ENCODE measurements at regions not wholly inside any gene's neighbourhood (a gene's known extent, or its start where the extent isn't known, plus 50 kb on each side); places are given as distances from the start of the nearest gene placed in this dataset.

DNA sequence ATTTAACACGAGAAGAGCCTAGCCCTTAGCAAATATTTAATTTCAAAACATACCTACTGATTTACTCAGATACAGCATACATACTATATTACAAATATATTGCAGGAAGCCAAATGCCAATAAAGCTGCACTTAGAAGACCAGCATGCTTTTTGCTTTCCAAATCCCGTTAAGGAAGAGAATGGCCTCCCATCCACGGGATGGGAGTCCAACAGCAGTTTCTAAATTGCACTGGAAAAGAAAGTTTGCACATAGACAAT, 156.3 kb upstream of the FOXN3 start:
- H3K4me1 Mint-ChIP-seq, result peaks cover 32% of the 10 kb centered on the region
- TF ChIP-seq EZH2 (IDR thresholded peaks at IDR 0.05; ENCODE audit: borderline replicate concordance, insufficient read depth, low read depth, low read length, poor library complexity, severe bottlenecking) (no peak), CTCF (IDR thresholded peaks at IDR 0.05) (no peak)
- intact Hi-C loops (cut with micrococcal nuclease), result no loop called here
- Histone ChIP-seq H4K20me1 (ENCODE audit: control insufficient read depth, insufficient read depth, low read length, poor library complexity, severe bottlenecking) (peaks cover 32% of the 10 kb centered on the region), H3K4me2 (replicated peaks; ENCODE audit: low read depth, low read length, poor library complexity, severe bottlenecking) (no peak overlapping the region), H3K36me3 (replicated peaks in 1 of 2; ENCODE audit: control extremely low read depth in 1 of 2, control insufficient read depth in 1 of 2, extremely low read depth in 1 of 2, insufficient read depth in 2 of 2, low read length in 1 of 2) (peaks cover 0 to 4% of the 10 kb centered on the region in 2 experiments), H2AFZ (ENCODE audit: insufficient read depth, low read depth, low read length, poor library complexity, severe bottlenecking) (no peak overlapping the region), H3K79me2 (ENCODE audit: control insufficient read depth, insufficient read depth, low read length) (peaks cover 91% of the 10 kb centered on the region), H3K9me3 (ENCODE audit: control extremely low read depth in 1 of 3, control insufficient read depth in 2 of 3, insufficient read depth in 1 of 3, low read length in 2 of 3) (no peaks in the 10 kb centered on the region), H3K27me3 (replicated peaks in 1 of 4; ENCODE audit: control extremely low read depth in 1 of 4, control insufficient read depth in 3 of 4, insufficient read depth in 4 of 4, low read length in 3 of 4) (no peaks in the 10 kb centered on the region), H3K4me1 (ENCODE audit: control insufficient read depth in 2 of 2, insufficient read depth in 2 of 2, low read length in 2 of 2) (peaks cover 9 to 12% of the 10 kb centered on the region in 2 donors), H3K4me3 (ENCODE audit: control extremely low read depth in 1 of 5, extremely low read depth in 1 of 5, insufficient read depth in 1 of 5, low read depth in 2 of 5, low read length in 4 of 5) (no peak overlapping the region), H3K27ac (ENCODE audit: low read length in 2 of 2) (no peak overlapping the region), H3K9ac (ENCODE audit: low read length) (no peak overlapping the region)
- no peak overlapping the region for H3K27ac Mint-ChIP-seq
- no peaks in the 10 kb centered on the region for H3K27me3 Mint-ChIP-seq
- ATAC-seq (ENCODE audit: low read depth) (no peak), DNase-seq (no peak)
- CTCF ChIA-PET, result no interaction called here
- H3K9me3 Mint-ChIP-seq (ENCODE audit: insufficient read depth), result no peaks in the 10 kb centered on the region
- 84% methylated on average over 2 of the region's 3 CpGs for WGBS (ENCODE audit: insufficient coverage)
- H3K4me3 Mint-ChIP-seq, result no peak overlapping the region
- POLR2A ChIA-PET, result no interaction called here

DNA sequence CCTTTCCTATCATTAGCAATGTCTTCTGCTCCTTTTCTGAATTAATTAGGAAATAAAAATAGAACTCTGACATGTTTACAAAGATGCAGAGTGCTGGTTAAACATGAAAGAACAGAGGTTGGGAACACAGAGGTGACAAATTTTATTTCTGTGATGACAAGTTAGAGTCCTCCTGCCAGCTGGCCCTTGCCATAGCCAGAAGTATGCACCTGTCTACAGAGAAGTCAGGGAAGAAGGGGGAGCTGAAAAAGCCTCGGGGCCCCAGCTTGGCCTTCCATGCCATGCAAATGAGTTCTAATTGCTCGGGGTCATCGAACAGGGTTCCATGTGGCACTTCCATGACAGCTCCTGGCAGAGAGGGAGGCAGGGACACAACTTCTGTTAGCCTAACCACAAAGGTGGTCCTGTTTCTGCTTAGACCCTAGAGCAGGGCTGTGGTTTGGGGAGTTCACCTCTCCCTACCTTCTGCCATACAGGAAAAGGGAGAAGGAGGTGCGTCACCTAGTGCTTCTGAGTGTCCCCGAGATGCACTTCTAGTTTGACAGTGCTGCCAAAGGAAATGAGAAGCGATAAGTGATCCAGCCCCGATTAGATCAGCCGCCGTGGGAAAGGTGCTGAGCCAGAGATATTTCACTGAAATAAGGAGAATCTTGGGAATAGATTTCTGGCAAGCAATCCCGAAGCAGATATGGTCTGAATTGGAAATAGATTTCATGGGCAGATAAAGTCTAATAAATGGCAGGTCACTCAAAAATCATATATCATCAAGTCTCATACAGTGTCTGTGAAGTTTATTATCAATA, 155.8 kb upstream of the FOXN3 start:
- WGBS (ENCODE audit: insufficient coverage), result 86% methylated on average over 8 of the region's 10 CpGs
- TF ChIP-seq CTCF (IDR thresholded peaks at IDR 0.05) (no peak), EZH2 (IDR thresholded peaks at IDR 0.05; ENCODE audit: borderline replicate concordance, insufficient read depth, low read depth, low read length, poor library complexity, severe bottlenecking) (no peak)
- H3K4me1 Mint-ChIP-seq, result peaks cover 37% of the 10 kb centered on the region

More for the DNA sequence above, 155.8 kb upstream of the FOXN3 start:
- ChIA-PET POLR2A (no interaction called here), CTCF (no interaction called here)
- no peaks in the 10 kb centered on the region for H3K9me3 Mint-ChIP-seq (ENCODE audit: insufficient read depth)
- DNase-seq (no peak), ATAC-seq (ENCODE audit: low read depth) (no peak)
- H3K27ac Mint-ChIP-seq, result no peak overlapping the region
- H3K4me3 Mint-ChIP-seq, result no peak overlapping the region
- no peak overlapping the region for H3K4me2 ChIP-seq (replicated peaks; ENCODE audit: low read depth, low read length, poor library complexity, severe bottlenecking)
- H3K4me1 ChIP-seq (ENCODE audit: control insufficient read depth in 2 of 2, insufficient read depth in 2 of 2, low read length in 2 of 2), result peaks cover 9 to 12% of the 10 kb centered on the region in 2 donors
- peaks cover 92% of the 10 kb centered on the region for H3K79me2 ChIP-seq (ENCODE audit: control insufficient read depth, insufficient read depth, low read length)
- no peak overlapping the region for H3K27ac ChIP-seq (ENCODE audit: low read length in 2 of 2)
- H3K36me3 ChIP-seq (replicated peaks in 1 of 2; ENCODE audit: control extremely low read depth in 1 of 2, control insufficient read depth in 1 of 2, extremely low read depth in 1 of 2, insufficient read depth in 2 of 2, low read length in 1 of 2), result peaks cover 0 to 4% of the 10 kb centered on the region in 2 experiments
- H3K9me3 ChIP-seq (ENCODE audit: control extremely low read depth in 1 of 3, control insufficient read depth in 2 of 3, insufficient read depth in 1 of 3, low read length in 2 of 3), result no peaks in the 10 kb centered on the region
- H3K4me3 ChIP-seq (ENCODE audit: control extremely low read depth in 1 of 5, extremely low read depth in 1 of 5, insufficient read depth in 1 of 5, low read depth in 2 of 5, low read length in 4 of 5), result no peak overlapping the region
- H3K9ac ChIP-seq (ENCODE audit: low read length), result no peak overlapping the region
- H3K27me3 ChIP-seq (replicated peaks in 1 of 4; ENCODE audit: control extremely low read depth in 1 of 4, control insufficient read depth in 3 of 4, insufficient read depth in 4 of 4, low read length in 3 of 4), result no peaks in the 10 kb centered on the region
- H3K27me3 Mint-ChIP-seq, result no peaks in the 10 kb centered on the region
- H2AFZ ChIP-seq (ENCODE audit: insufficient read depth, low read depth, low read length, poor library complexity, severe bottlenecking), result no peak overlapping the region
- intact Hi-C loops (cut with micrococcal nuclease), result no loop called here
- H4K20me1 ChIP-seq (ENCODE audit: control insufficient read depth, insufficient read depth, low read length, poor library complexity, severe bottlenecking), result peaks cover 37% of the 10 kb centered on the region

Data from B cell (primary cell).